GM18498 (cell line): ENCODE measurements at regions not wholly inside any gene's neighbourhood (a gene's known extent, or its start where the extent isn't known, plus 50 kb on each side); places are given as distances from the start of the nearest gene placed in this dataset.

ENCODE experiments used
- ATAC-seq: cut with Tn5 transposase; IDR thresholded peaks from one replicate; pipeline ENCODE4 v1.9.1; 2021; ENCODE audit warnings: mild to moderate bottlenecking, moderate library complexity; ENCODE audit not compliant: unreplicated experiment

DNA sequence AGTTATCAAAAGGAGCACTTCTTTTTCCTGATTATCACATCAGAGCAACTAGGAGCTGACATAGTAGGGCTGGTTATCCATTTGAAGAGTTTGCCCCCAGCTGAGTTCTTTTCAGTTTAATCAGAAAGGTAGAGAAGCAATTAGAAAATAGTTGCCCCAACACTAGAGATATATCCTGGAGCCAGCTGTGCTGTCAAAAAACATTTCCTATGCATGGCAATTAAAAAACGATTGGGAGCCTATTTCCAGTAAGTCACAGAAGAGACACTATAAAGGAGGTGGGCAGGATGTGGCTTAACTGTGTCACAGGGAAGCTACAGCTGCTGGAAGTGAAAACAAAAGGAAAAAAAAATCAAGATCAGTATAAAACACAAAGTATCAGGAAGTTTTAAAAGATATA lies 155.7 kb upstream of the SLITRK1 start:
- no peak for ATAC-seq

- no peak for ATAC-seq
Measured at GRCh38 chr13:84032116-84032515, 149.8 kb upstream of the SLITRK1 start.

DNA sequence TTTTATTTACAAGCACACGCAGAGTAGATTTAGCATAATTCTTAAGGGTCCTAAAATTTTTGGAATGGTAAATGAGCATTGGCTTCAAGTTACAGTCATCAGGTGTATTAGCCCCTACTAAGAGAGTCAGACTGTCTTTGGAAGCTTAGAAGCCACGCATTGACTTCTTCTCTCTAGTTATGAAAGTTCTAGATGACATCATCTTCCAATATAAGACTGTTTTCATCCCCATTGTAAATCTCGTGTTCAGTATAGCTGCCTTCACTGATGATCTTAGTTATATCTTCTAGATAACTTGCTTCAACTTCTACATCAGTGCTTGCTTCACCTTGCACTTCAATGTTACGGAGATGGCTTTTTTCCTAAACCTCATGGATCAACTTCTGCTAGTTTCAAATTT lies 148.8 kb upstream of the SLITRK1 start:
- no peak for ATAC-seq

DNA sequence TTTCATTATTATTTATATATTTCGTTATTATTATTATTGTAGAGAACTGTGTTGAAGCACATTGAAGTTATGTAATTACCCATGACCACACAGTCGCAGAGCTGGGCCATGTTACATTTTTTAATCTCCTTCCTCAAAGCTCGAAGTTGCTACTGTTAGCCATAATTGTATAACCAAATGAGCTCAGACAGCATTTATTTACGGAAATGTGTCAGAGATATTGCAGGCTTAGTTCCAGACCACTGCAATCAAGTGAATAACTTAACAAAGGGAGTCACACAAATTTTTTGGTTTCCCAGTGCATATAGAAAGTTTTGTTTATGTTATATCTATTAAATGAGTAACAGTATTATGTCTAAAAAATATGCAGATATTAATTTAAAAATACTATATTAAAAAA lies 147.1 kb upstream of the SLITRK1 start:
- no peak for ATAC-seq

- ATAC-seq = no peak
Measured at GRCh38 chr13:84025824-84026223, 143.6 kb upstream of the SLITRK1 start.

- no peak for ATAC-seq
Measured at GRCh38 chr13:83996415-83996814, 114.1 kb upstream of the SLITRK1 start.

- ATAC-seq = no peak
Measured at GRCh38 chr13:83995930-83996329, 113.7 kb upstream of the SLITRK1 start.

- no peak for ATAC-seq
Measured at GRCh38 chr13:83992566-83993358, 110.5 kb upstream of the SLITRK1 start.

- no peak for ATAC-seq
Measured at GRCh38 chr13:83987394-83987793, 105.1 kb upstream of the SLITRK1 start.

- no peak for ATAC-seq
Measured at GRCh38 chr13:83984793-83985192, 102.5 kb upstream of the SLITRK1 start.

GRCh38 chr13:83980331-83980730 lies 98.1 kb upstream of the SLITRK1 start:
- ATAC-seq = no peak

GRCh38 chr13:83975655-83976165 lies 93.4 kb upstream of the SLITRK1 start:
- no peak for ATAC-seq

DNA sequence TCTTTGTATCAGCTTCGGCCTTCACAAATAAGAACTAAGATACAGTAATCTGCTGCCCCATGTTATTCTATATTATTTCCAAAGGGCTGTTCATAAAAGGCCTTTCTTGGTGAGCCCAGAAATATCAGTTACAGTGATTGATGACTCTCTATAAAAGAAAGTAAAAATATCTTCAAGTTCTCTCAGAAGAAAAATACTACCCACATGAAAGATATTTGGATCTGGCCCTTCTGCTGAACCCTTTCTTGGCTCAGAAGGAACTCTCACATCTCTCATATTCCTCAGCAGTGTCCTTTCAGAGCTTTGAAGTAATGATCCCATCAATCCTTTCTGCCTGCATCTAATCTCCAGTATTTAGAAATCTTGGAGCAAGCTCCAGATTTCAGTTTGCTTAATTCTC lies 76.3 kb upstream of the SLITRK1 start:
- no peak for ATAC-seq

- no peak for ATAC-seq
Measured at GRCh38 chr13:83955011-83955410, 72.7 kb upstream of the SLITRK1 start.

- ATAC-seq = no peak
Measured at GRCh38 chr13:83953916-83954315, 71.6 kb upstream of the SLITRK1 start.

DNA sequence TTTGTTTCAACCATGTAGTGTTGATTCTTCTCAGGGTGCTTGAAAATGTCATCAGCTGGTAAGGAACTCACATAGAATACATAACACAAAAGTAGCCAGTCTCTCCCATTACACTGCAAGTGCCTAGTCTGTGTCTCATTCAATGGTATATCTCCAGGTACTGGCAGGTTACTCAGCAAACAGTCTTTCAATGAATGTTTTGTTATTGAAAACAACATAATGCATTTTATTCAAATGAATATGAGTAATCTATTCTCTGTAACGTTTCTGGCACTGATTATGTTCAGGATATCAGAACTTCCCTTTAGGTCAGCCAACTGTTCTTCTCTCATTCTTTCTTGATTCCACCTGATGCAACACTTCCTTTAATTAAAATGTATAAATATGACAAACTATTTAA lies 68.0 kb upstream of the SLITRK1 start:
- no peak for ATAC-seq

DNA sequence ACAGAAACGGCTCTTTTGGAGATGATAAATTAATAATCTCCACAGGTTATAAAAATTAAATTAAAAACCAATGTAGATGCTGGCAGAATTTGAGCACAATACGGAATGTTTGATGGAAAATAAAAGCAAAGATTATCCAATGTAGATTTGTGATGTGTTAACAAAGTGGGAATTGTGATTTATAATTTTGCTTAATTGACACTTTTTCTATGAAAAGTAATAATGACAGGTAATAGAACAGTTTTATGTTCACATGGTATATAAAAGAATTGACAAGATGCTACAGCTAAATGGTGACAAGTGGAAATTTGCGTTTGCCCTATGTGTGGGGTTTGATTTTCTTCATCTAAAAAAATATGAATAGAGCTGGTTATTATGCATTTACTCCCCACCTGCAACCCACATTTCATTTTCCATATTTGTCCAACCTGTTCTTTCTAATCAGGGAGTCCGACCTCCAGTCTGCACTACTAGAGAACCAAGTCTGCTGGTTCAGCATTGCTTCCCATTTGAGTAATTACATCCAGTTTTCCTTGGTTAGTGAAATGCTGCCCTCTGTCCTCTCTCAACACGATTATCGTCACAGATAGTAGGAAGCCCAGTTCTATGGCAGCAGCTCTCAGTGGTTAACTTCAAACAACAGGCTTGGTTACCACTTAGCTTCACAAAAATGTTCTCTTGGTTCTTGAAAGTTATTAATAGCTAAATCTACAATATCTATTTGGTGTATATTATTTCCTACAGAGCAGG lies 61.4 kb upstream of the SLITRK1 start:
- ATAC-seq = no peak

DNA sequence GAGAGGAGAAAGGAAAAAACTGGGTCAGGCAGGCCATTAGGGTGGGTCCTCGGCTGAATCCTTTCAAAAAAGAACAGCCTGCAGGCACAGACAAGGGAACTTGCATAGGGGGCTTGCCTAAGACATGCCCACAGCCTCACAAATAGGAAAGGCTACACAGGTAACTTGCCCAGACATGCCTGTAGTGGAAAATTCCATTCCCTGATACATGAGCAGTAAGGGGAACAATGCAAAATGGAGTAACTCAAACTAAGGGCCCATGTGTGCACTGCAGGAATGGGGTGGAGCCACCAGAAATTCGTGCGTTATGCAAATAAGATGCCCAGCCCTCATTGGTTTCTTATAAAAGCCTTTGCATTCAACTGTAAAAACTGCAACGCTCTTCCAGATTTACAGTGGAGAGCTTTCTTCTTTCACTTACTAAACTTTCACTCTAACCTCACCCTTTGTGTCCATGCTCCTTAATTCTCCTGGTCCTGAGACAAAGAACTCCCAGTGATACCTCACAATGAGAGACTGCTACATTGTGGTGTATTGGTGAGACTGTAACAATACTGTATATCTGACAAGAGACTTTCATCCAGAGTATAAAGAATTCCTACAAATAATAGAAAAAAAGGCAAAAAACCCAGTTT lies 59.5 kb upstream of the SLITRK1 start:
- no peak for ATAC-seq

- ATAC-seq = no peak
Measured at GRCh38 chr13:83940742-83941141, 58.5 kb upstream of the SLITRK1 start.

DNA sequence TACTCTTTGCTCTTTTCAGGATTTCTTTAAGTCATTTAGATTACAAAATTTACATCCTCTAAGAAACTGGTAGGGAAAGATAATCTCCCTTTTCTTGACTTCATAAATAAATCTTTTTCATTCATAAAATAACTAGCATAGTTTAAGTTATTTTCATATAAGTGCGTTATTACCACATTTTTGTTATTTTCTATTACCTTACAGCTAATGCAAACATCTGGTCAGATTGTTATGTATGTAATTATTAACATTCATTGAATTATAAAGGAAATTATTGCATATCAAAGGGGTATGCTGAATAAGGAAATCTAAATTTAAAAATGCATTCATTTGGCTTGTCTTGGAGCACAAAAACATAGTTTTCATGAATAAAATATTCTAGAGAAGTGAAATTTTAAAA lies 55.3 kb upstream of the SLITRK1 start:
- no peak for ATAC-seq

DNA sequence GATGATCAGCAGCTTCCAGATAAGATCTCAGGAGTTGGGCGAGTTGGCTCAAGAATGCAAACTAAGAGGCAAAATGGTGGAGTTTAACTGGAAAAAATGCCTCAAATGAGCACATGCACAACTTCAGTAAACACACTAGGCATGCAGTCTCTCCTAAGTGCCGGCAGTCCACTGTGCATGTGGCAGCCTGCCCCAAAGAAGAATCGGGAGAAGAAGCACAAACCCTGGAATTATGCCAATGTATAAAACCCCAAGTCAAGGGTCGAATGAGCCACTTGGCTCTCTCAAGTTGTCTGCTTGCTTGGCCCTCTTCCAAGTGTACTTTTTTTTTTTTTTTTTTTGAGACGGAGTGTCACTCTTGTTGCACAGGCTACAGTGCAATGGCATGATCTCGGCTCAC lies 53.3 kb upstream of the SLITRK1 start:
- ATAC-seq = no peak
